GM21619 (cell line): ENCODE measurements at regions not wholly inside any gene's neighbourhood (a gene's known extent, or its start where the extent isn't known, plus 50 kb on each side); places are given as distances from the start of the nearest gene placed in this dataset.

Source experiments
- ATAC-seq: cut with Tn5 transposase; IDR thresholded peaks from one replicate; pipeline ENCODE4 v1.9.1; 2021; ENCODE audit not compliant: unreplicated experiment

GRCh38 chr7:9835199-9835598 lies 1138.5 kb upstream of the PHF14 start:
- no peak for ATAC-seq

GRCh38 chr7:9836671-9837070 lies 1137.0 kb upstream of the PHF14 start:
- ATAC-seq: no peak

- no peak for ATAC-seq
These were observed 1131.4 kb upstream of the PHF14 start for GRCh38 chr7:9842301-9842700.

- ATAC-seq: no peak
These were observed 1126.8 kb upstream of the PHF14 start for GRCh38 chr7:9846902-9847301.

- ATAC-seq: no peak
These were observed 1119.1 kb upstream of the PHF14 start for GRCh38 chr7:9854605-9855004.

GRCh38 chr7:9856668-9857067 lies 1117.0 kb upstream of the PHF14 start:
- no peak for ATAC-seq

- ATAC-seq: no peak
These were observed 1110.1 kb upstream of the PHF14 start for GRCh38 chr7:9863545-9863944.

GRCh38 chr7:9869151-9869550 lies 1104.5 kb upstream of the PHF14 start:
- no peak for ATAC-seq

- ATAC-seq: no peak
These were observed 1104.1 kb upstream of the PHF14 start for GRCh38 chr7:9869566-9869965.

GRCh38 chr7:9870674-9871073 lies 1103.0 kb upstream of the PHF14 start:
- no peak for ATAC-seq

GRCh38 chr7:9874182-9874581 lies 1099.5 kb upstream of the PHF14 start:
- ATAC-seq: no peak

GRCh38 chr7:9876053-9876452 lies 1097.6 kb upstream of the PHF14 start:
- ATAC-seq: no peak

GRCh38 chr7:9889554-9889953 lies 1084.1 kb upstream of the PHF14 start:
- no peak for ATAC-seq

GRCh38 chr7:9890092-9890491 lies 1083.6 kb upstream of the PHF14 start:
- ATAC-seq: no peak

- ATAC-seq: no peak
These were observed 1082.6 kb upstream of the PHF14 start for GRCh38 chr7:9891056-9891455.

GRCh38 chr7:9900339-9900738 lies 1073.3 kb upstream of the PHF14 start:
- no peak for ATAC-seq

GRCh38 chr7:9921326-9921725 lies 1052.3 kb upstream of the PHF14 start:
- no peak for ATAC-seq

GRCh38 chr7:9937944-9938631 lies 1035.6 kb upstream of the PHF14 start:
- ATAC-seq: no peak

GRCh38 chr7:9939176-9939575 lies 1034.5 kb upstream of the PHF14 start:
- no peak for ATAC-seq

- ATAC-seq: no peak
These were observed 1028.5 kb upstream of the PHF14 start for GRCh38 chr7:9945131-9945530.

GRCh38 chr7:9945857-9946256 lies 1027.8 kb upstream of the PHF14 start:
- no peak for ATAC-seq

GRCh38 chr7:9955138-9955537 lies 1018.5 kb upstream of the PHF14 start:
- ATAC-seq: no peak

- ATAC-seq: no peak
These were observed 1015.2 kb upstream of the PHF14 start for GRCh38 chr7:9958486-9958885.
